B cell (primary cell): ENCODE measurements at regions not wholly inside any gene's neighbourhood (a gene's known extent, or its start where the extent isn't known, plus 50 kb on each side); places are given as distances from the start of the nearest gene placed in this dataset.

Source experiments
- ATAC-seq: fragments of 200-7000 bp; cut with Tn5 transposase; one replicate; pipeline ENCODE4 v1.10.0; 2021; ENCODE audit warnings: low read depth, mild to moderate bottlenecking, moderate number of reproducible peaks, moderate library complexity
- CTCF ChIA-PET: fragments of 350-600 bp; sonication (Branson Sonifier 250); formaldehyde crosslinking; loops from one replicate; lab custom pipeline; 2021; ENCODE audit warnings: antibody characterized with exemption, inconsistent platforms; lab: Charles Lee
- POLR2A ChIA-PET: fragments of 350-600 bp; sonication (Branson Sonifier 250); formaldehyde crosslinking; loops from one replicate; lab custom pipeline; 2021; ENCODE audit warnings: antibody characterized with exemption; lab: Charles Lee
- DNase-seq: peaks from one replicate; pipeline ENCODE4 v3.0.0; 2013
- H2AFZ ChIP-seq: 2 replicates; pipeline ENCODE4 v1.6.1; 2012; ENCODE audit warnings: mild to moderate bottlenecking, low read depth, low read length; ENCODE audit not compliant: insufficient read depth, poor library complexity, severe bottlenecking
- H3K27ac ChIP-seq, 2 donors: 1 replicate in 1 of 2; 2 replicates in 1 of 2; pipeline ENCODE4 v1.5.1; 2012 to 2013; ENCODE audit warnings: low read length in 2 of 2, mild to moderate bottlenecking in 2 of 2, moderate library complexity in 1 of 2
- H3K27me3 ChIP-seq, 4 experiments: fragments of 200-600 bp in 1 of 4; sonication (generic) in 1 of 4; replicated peaks in 1 of 4; 1 replicate in 2 of 4; 2 replicates in 2 of 4; pipeline versions ENCODE4 v1.6.1 to v1.7.0; 2013 to 2016; ENCODE audit warnings: low read length in 3 of 4, mild to moderate bottlenecking in 2 of 4, mixed read lengths in 1 of 4, moderate library complexity in 1 of 4; ENCODE audit not compliant: insufficient read depth in 4 of 4, control insufficient read depth in 3 of 4; ENCODE audit errors: control extremely low read depth in 1 of 4
- H3K36me3 ChIP-seq, 2 experiments: replicated peaks in 1 of 2; 1 replicate in 1 of 2; 2 replicates in 1 of 2; pipeline versions ENCODE4 v1.6.1 to v1.7.1; 2013; ENCODE audit warnings: low read length in 1 of 2; ENCODE audit not compliant: insufficient read depth in 2 of 2, control insufficient read depth in 1 of 2; ENCODE audit errors: control extremely low read depth in 1 of 2, extremely low read depth in 1 of 2
- H3K4me1 ChIP-seq, 2 donors: fragments of 200-600 bp in 1 of 2; sonication (generic) in 1 of 2; 1 replicate in 1 of 2; 2 replicates in 1 of 2; pipeline versions ENCODE4 v1.5.1 to v1.6.1; 2013 to 2017; ENCODE audit warnings: low read length in 2 of 2; ENCODE audit not compliant: control insufficient read depth in 2 of 2, insufficient read depth in 2 of 2
- H3K4me2 ChIP-seq: replicated peaks from 2 replicates; pipeline ENCODE3; 2012; ENCODE audit warnings: mild to moderate bottlenecking, low read depth, low read length; ENCODE audit not compliant: poor library complexity, severe bottlenecking
- H3K4me3 ChIP-seq, 5 experiments: fragments of 200-600 bp in 1 of 5; sonication (generic) in 1 of 5; 1 replicate in 3 of 5; 2 replicates in 2 of 5; pipeline versions ENCODE4 v1.5.1 to v1.7.0; 2011 to 2016; ENCODE audit warnings: low read length in 4 of 5, mild to moderate bottlenecking in 4 of 5, low read depth in 2 of 5, control low read depth in 1 of 5, moderate library complexity in 1 of 5; ENCODE audit not compliant: insufficient read depth in 1 of 5; ENCODE audit errors: control extremely low read depth in 1 of 5, extremely low read depth in 1 of 5
- H3K79me2 ChIP-seq: fragments of 200-600 bp; sonication (generic); one replicate; pipeline ENCODE4 v1.6.0; 2016; ENCODE audit warnings: low read length; ENCODE audit not compliant: control insufficient read depth, insufficient read depth
- H3K9ac ChIP-seq: fragments of 200-600 bp; sonication (generic); 2 replicates; pipeline ENCODE4 v1.6.1; 2017; ENCODE audit warnings: mild to moderate bottlenecking, low read length, moderate library complexity
- H3K9me3 ChIP-seq, 3 donors: one replicate each; pipeline versions ENCODE4 v1.6.1 to v1.7.1; 2013; ENCODE audit warnings: low read length in 2 of 3; ENCODE audit not compliant: control insufficient read depth in 2 of 3, insufficient read depth in 1 of 3; ENCODE audit errors: control extremely low read depth in 1 of 3
- H4K20me1 ChIP-seq: 2 replicates; pipeline ENCODE4 v1.6.0; 2012; ENCODE audit warnings: mild to moderate bottlenecking, low read length; ENCODE audit not compliant: insufficient read depth, control insufficient read depth, poor library complexity, severe bottlenecking
- H3K27ac Mint-ChIP-seq: one replicate; pipeline ENCODE4 v1.8.0; 2021; ENCODE audit warnings: mixed read lengths
- H3K27me3 Mint-ChIP-seq: one replicate; pipeline ENCODE4 v1.8.0; 2021; ENCODE audit warnings: mixed read lengths
- H3K4me1 Mint-ChIP-seq: one replicate; pipeline ENCODE4 v1.8.0; 2021; ENCODE audit warnings: mixed read lengths
- H3K4me3 Mint-ChIP-seq: one replicate; pipeline ENCODE4 v1.8.0; 2021; ENCODE audit warnings: mixed read lengths
- H3K9me3 Mint-ChIP-seq: one replicate; pipeline ENCODE4 v1.8.0; 2022; ENCODE audit warnings: mixed read lengths; ENCODE audit not compliant: insufficient read depth
- CTCF ChIP-seq: fragments of 200-600 bp; IDR thresholded peaks from one replicate; pipeline ENCODE4 v1.8.0; 2022; ENCODE audit warnings: antibody characterized with exemption, mild to moderate bottlenecking
- EZH2 ChIP-seq: IDR thresholded peaks from 2 replicates; pipeline ENCODE4 v1.6.1; 2012; ENCODE audit warnings: borderline replicate concordance, low read depth, mild to moderate bottlenecking, moderate library complexity, low read length; ENCODE audit not compliant: insufficient read depth, poor library complexity, severe bottlenecking
- WGBS: methylation state at CpG from one replicate; pipeline ENCODE4 v1.1.5; 2013; ENCODE audit warnings: missing lambda C conversion rate; ENCODE audit not compliant: insufficient coverage; 5-methylcytosine and 5-hydroxymethylcytosine counted together
- intact Hi-C: fragments of 100-400 bp; cut with micrococcal nuclease; formaldehyde crosslinking; loops from one replicate; pipeline ENCODE4 v1.10.0; 2022

GRCh38 chr16:5681966-5682365, 584.4 kb upstream of the EEF2KMT start:
- Histone ChIP-seq H3K4me2 (no peak overlapping the region), H3K79me2 (no peaks in the 10 kb centered on the region), H3K27ac (no peak overlapping the region), H3K4me1 (no peaks in the 10 kb centered on the region), H3K9ac (no peak overlapping the region), H3K27me3 (no peaks in the 10 kb centered on the region), H4K20me1 (no peaks in the 10 kb centered on the region), H3K4me3 (no peak overlapping the region), H3K36me3 (no peaks in the 10 kb centered on the region), H3K9me3 (no peaks in the 10 kb centered on the region), H2AFZ (no peak overlapping the region)
- no peaks in the 10 kb centered on the region for H3K4me1 Mint-ChIP-seq
- no peaks in the 10 kb centered on the region for H3K27me3 Mint-ChIP-seq
- intact Hi-C loops: no loop called here
- peaks cover 12% of the 10 kb centered on the region for H3K9me3 Mint-ChIP-seq
- no peak for ATAC-seq
- POLR2A ChIA-PET: no interaction called here
- TF ChIP-seq CTCF (no peak), EZH2 (no peak)
- WGBS: 100% methylated on average over 2 of the region's 3 CpGs
- no peak overlapping the region for H3K27ac Mint-ChIP-seq
- no peak overlapping the region for H3K4me3 Mint-ChIP-seq
- DNase-seq: no peak
- CTCF ChIA-PET: no interaction called here

- POLR2A ChIA-PET: no interaction called here
- 30% methylated on average over 4 of the region's 7 CpGs for WGBS
Observed at GRCh38 chr16:5678371-5678770, 580.8 kb upstream of the EEF2KMT start.

More at GRCh38 chr16:5678371-5678770, 580.8 kb upstream of the EEF2KMT start:
- Mint-ChIP-seq H3K4me1 (no peaks in the 10 kb centered on the region), H3K27me3 (no peaks in the 10 kb centered on the region), H3K27ac (no peak overlapping the region), H3K4me3 (no peak overlapping the region), H3K9me3 (peaks cover 8% of the 10 kb centered on the region)
- no peaks in the 10 kb centered on the region for H4K20me1 ChIP-seq
- no peak for ATAC-seq
- H3K4me1 ChIP-seq: no peaks in the 10 kb centered on the region
- no peak for DNase-seq
- no peaks in the 10 kb centered on the region for H3K36me3 ChIP-seq
- H3K4me2 ChIP-seq: no peak overlapping the region
- H3K4me3 ChIP-seq: no peak overlapping the region
- H3K27me3 ChIP-seq: no peaks in the 10 kb centered on the region
- no peak overlapping the region for H3K9ac ChIP-seq
- intact Hi-C loops: no loop called here
- CTCF ChIA-PET: no interaction called here
- H3K27ac ChIP-seq: no peak overlapping the region
- no peaks in the 10 kb centered on the region for H3K79me2 ChIP-seq
- TF ChIP-seq EZH2: no peak
- peaks cover 0 to 4% (median 0%) of the 10 kb centered on the region in 3 donors for H3K9me3 ChIP-seq
- H2AFZ ChIP-seq: no peak overlapping the region
